ENCODE measurements at regions not wholly inside any gene's neighbourhood (a gene's known extent, or its start where the extent isn't known, plus 50 kb on each side); places are given as distances from the start of the nearest gene placed in this dataset.

- H3K27ac ChIP-seq (ENCODE audit: low read depth, low read length) = no peak overlapping the region
- H3K4me3 ChIP-seq (ENCODE audit: low read depth, low read length) = peak overlapping the region; percentile 31
- peaks cover 91% of the 10 kb centered on the region for H3K27me3 ChIP-seq (ENCODE audit: control insufficient read depth, insufficient read depth, low read length)
- ChIA-PET CTCF (no interaction called here), POLR2A (interaction anchor here (0.6 to 0.7 kb wide), 2 partner anchors 11 to 1746 kb away, joined by 4 to 11 read pairs; no protein-coding TSS in a partner anchor)
- DNase-seq (ENCODE audit: low read depth, low spot score) = no peak
- no peaks in the 10 kb centered on the region; the same call in 1 of the 2 replicates for H3K9me3 ChIP-seq (ENCODE audit: control insufficient read depth, insufficient read depth, low read length)
- no peak for TF ChIP-seq CTCF (IDR thresholded peaks at IDR 0.05; ENCODE audit: low read depth, low read length)
Measured at GRCh38 chr15:96416934-96417759, 86.6 kb downstream of the NR2F2 start.

- no peak for DNase-seq (ENCODE audit: low read depth, low spot score)
- POLR2A ChIA-PET = interaction anchor here (0.6 kb wide), 1 partner anchor 1745 kb away, joined by 11 read pairs; no protein-coding TSS in a partner anchor
- H3K27ac ChIP-seq (ENCODE audit: low read depth, low read length) = no peak overlapping the region
- CTCF ChIA-PET = no interaction called here
- no peaks in the 10 kb centered on the region; the same call in 1 of the 2 replicates for H3K9me3 ChIP-seq (ENCODE audit: control insufficient read depth, insufficient read depth, low read length)
- no peak for TF ChIP-seq CTCF (IDR thresholded peaks at IDR 0.05; ENCODE audit: low read depth, low read length)
- H3K27me3 ChIP-seq (ENCODE audit: control insufficient read depth, insufficient read depth, low read length) = peaks cover 90% of the 10 kb centered on the region
- no peak overlapping the region for H3K4me3 ChIP-seq (ENCODE audit: low read depth, low read length)
Measured at GRCh38 chr15:96417760-96418130, 87.2 kb downstream of the NR2F2 start.

GRCh38 chr15:96418146-96418545 lies 87.6 kb downstream of the NR2F2 start:
- POLR2A ChIA-PET = no interaction called here
- Histone ChIP-seq H3K4me3 (ENCODE audit: low read depth, low read length) (no peak overlapping the region), H3K27ac (ENCODE audit: low read depth, low read length) (no peak overlapping the region), H3K27me3 (ENCODE audit: control insufficient read depth, insufficient read depth, low read length) (peaks cover 87% of the 10 kb centered on the region), H3K9me3 (ENCODE audit: control insufficient read depth, insufficient read depth, low read length) (no peaks in the 10 kb centered on the region; the same call in 1 of the 2 replicates)
- no peak for TF ChIP-seq CTCF (IDR thresholded peaks at IDR 0.05; ENCODE audit: low read depth, low read length)
- CTCF ChIA-PET = interaction anchor here (0.7 kb wide), 1 partner anchor 9 kb away, joined by 3 read pairs; no protein-coding TSS in a partner anchor
- no peak for DNase-seq (ENCODE audit: low read depth, low spot score)

- Histone ChIP-seq H3K4me3 (ENCODE audit: low read depth, low read length) (no peak overlapping the region), H3K27me3 (ENCODE audit: control insufficient read depth, insufficient read depth, low read length) (peaks cover 61% of the 10 kb centered on the region), H3K27ac (ENCODE audit: low read depth, low read length) (no peak overlapping the region), H3K9me3 (ENCODE audit: control insufficient read depth, insufficient read depth, low read length) (no peaks in the 10 kb centered on the region; the same call in 1 of the 2 replicates)
- POLR2A ChIA-PET = no interaction called here
- CTCF ChIA-PET = no interaction called here
- peak; percentile 6 for DNase-seq (ENCODE audit: low read depth, low spot score)
- no peak for TF ChIP-seq CTCF (IDR thresholded peaks at IDR 0.05; ENCODE audit: low read depth, low read length)
Measured at GRCh38 chr15:96421178-96421601, 90.7 kb downstream of the NR2F2 start.

GRCh38 chr15:96422125-96422524 lies 91.6 kb downstream of the NR2F2 start:
- ChIA-PET POLR2A (no interaction called here), CTCF (interaction anchor here (1.3 to 1.4 kb wide), 2 partner anchors 12 to 95 kb away, joined by 3 to 5 read pairs; no protein-coding TSS in a partner anchor)
- TF ChIP-seq CTCF (IDR thresholded peaks at IDR 0.05; ENCODE audit: low read depth, low read length) = no peak
- Histone ChIP-seq H3K27me3 (ENCODE audit: control insufficient read depth, insufficient read depth, low read length) (peaks cover 52% of the 10 kb centered on the region), H3K4me3 (ENCODE audit: low read depth, low read length) (no peak overlapping the region), H3K27ac (ENCODE audit: low read depth, low read length) (no peak overlapping the region), H3K9me3 (ENCODE audit: control insufficient read depth, insufficient read depth, low read length) (no peaks in the 10 kb centered on the region)
- DNase-seq (ENCODE audit: low read depth, low spot score) = no peak
